WTC11 (cell line): ENCODE measurements at regions not wholly inside any gene's neighbourhood (a gene's known extent, or its start where the extent isn't known, plus 50 kb on each side); places are given as distances from the start of the nearest gene placed in this dataset.

Source experiments
- AR ChIP-seq: fragments of 250-450 bp; sonication (Bioruptor Pico); IDR thresholded peaks from 2 replicates; pipeline ENCODE4 v1.9.0; 2021; ENCODE audit warnings: mild to moderate bottlenecking
- ARID4B ChIP-seq: sonication (generic); formaldehyde crosslinking; IDR thresholded peaks from 2 replicates; pipeline ENCODE4 v1.8.0; 2023; ENCODE audit warnings: missing genetic modification reagents, mild to moderate bottlenecking, borderline replicate concordance
- CTCF ChIP-seq: fragments of 200-600 bp; IDR thresholded peaks from 2 replicates; pipeline ENCODE4 v1.8.0; 2022; ENCODE audit warnings: antibody characterized with exemption
- E2F1 ChIP-seq: sonication (generic); formaldehyde crosslinking; IDR thresholded peaks from 2 replicates; pipeline ENCODE4 v1.8.0; 2022; ENCODE audit warnings: mild to moderate bottlenecking, missing genetic modification reagents
- E2F4 ChIP-seq: sonication (generic); formaldehyde crosslinking; IDR thresholded peaks from 2 replicates; pipeline ENCODE4 v1.8.1; 2022; ENCODE audit warnings: low read depth, mild to moderate bottlenecking, moderate library complexity, missing genetic modification reagents, borderline replicate concordance
- FOXK1 ChIP-seq: sonication (generic); formaldehyde crosslinking; IDR thresholded peaks from 2 replicates; pipeline ENCODE4 v1.8.0; 2022; ENCODE audit warnings: mild to moderate bottlenecking, moderate library complexity, missing genetic modification reagents
- GABPB1 ChIP-seq: sonication (generic); formaldehyde crosslinking; IDR thresholded peaks from 2 replicates; pipeline ENCODE4 v1.8.1; 2023; ENCODE audit warnings: mild to moderate bottlenecking, missing genetic modification reagents
- HMGA2 ChIP-seq: fragments of 250-450 bp; sonication (Bioruptor Pico); IDR thresholded peaks from 2 replicates; pipeline ENCODE4 v1.4.0; 2021; ENCODE audit warnings: mild to moderate bottlenecking, moderate library complexity
- MYBL2 ChIP-seq: sonication (generic); formaldehyde crosslinking; IDR thresholded peaks from 2 replicates; pipeline ENCODE4 v1.8.1; 2023; ENCODE audit warnings: mild to moderate bottlenecking, moderate library complexity, missing genetic modification reagents
- PREB ChIP-seq: sonication (generic); formaldehyde crosslinking; IDR thresholded peaks from 2 replicates; pipeline ENCODE4 v1.8.1; 2022; ENCODE audit warnings: mild to moderate bottlenecking, missing genetic modification reagents, moderate library complexity, borderline replicate concordance
- ZNF138 ChIP-seq: sonication (generic); formaldehyde crosslinking; conservative IDR thresholded peaks from 2 replicates; pipeline ENCODE4 v1.8.1; 2022; ENCODE audit warnings: mild to moderate bottlenecking, moderate library complexity, missing genetic modification reagents
- ZNF425 ChIP-seq: fragments of 250-450 bp; sonication (Bioruptor Pico); conservative IDR thresholded peaks from 2 replicates; pipeline ENCODE4 v1.9.0; 2021; ENCODE audit warnings: mild to moderate bottlenecking
- ZNF671 ChIP-seq: fragments of 250-450 bp; sonication (Bioruptor Pico); IDR thresholded peaks from 2 replicates; pipeline ENCODE4 v1.8.0; 2021; ENCODE audit warnings: mild to moderate bottlenecking
- TF ChIP-seq, protein P1 (sequence below): fragments of 250-450 bp; sonication (Bioruptor Pico); IDR thresholded peaks from 2 replicates; pipeline ENCODE4 v1.9.0; 2021; ENCODE audit warnings: mild to moderate bottlenecking, borderline replicate concordance
- TF ChIP-seq, protein P2 (sequence below): sonication (generic); formaldehyde crosslinking; IDR thresholded peaks from 2 replicates; pipeline ENCODE4 v1.8.1; 2022; ENCODE audit warnings: mild to moderate bottlenecking, moderate library complexity, missing genetic modification reagents

DNA sequence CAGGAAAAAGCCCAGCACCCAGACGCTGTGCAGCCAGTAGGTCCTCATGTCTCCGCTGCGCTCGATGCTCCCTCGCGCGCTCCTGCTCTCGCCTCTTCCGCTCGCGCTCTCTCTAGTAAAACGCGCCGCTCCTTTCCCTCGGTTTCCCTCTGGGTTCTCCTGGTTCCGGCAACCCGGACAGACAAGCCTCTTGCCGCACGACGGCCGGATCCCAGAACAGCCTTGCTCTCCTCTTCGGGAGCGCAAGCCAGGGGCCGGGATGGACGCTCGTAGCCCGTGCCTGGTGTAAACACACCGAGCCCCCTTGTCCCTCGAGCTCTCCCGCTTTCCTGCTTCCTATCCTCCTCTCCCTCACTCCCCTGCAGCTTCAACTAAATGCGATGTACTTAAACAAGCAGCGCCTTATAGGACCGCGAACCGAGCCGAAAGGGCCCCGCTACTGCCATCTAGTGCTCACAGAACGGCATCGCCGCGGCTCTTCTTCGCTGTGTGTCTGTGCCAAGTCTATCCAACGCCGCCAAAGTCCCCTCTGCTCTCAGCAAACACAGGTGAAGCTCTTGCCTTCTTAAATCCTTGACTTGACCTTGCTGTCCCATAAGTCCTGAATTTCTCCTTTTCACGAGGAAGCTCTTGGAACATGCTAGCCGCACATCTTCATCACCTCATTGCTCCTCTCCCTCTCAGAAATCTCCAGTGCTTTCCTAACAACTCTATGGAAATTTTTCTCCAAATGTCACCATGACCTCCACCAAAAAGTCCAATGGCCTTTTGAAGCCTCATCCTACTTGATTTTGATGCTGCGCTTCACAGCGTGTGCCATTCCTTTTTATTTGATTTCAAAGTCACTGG lies 1037.2 kb downstream of the IGSF11 start (continued):
- TF ChIP-seq, protein P1, sequence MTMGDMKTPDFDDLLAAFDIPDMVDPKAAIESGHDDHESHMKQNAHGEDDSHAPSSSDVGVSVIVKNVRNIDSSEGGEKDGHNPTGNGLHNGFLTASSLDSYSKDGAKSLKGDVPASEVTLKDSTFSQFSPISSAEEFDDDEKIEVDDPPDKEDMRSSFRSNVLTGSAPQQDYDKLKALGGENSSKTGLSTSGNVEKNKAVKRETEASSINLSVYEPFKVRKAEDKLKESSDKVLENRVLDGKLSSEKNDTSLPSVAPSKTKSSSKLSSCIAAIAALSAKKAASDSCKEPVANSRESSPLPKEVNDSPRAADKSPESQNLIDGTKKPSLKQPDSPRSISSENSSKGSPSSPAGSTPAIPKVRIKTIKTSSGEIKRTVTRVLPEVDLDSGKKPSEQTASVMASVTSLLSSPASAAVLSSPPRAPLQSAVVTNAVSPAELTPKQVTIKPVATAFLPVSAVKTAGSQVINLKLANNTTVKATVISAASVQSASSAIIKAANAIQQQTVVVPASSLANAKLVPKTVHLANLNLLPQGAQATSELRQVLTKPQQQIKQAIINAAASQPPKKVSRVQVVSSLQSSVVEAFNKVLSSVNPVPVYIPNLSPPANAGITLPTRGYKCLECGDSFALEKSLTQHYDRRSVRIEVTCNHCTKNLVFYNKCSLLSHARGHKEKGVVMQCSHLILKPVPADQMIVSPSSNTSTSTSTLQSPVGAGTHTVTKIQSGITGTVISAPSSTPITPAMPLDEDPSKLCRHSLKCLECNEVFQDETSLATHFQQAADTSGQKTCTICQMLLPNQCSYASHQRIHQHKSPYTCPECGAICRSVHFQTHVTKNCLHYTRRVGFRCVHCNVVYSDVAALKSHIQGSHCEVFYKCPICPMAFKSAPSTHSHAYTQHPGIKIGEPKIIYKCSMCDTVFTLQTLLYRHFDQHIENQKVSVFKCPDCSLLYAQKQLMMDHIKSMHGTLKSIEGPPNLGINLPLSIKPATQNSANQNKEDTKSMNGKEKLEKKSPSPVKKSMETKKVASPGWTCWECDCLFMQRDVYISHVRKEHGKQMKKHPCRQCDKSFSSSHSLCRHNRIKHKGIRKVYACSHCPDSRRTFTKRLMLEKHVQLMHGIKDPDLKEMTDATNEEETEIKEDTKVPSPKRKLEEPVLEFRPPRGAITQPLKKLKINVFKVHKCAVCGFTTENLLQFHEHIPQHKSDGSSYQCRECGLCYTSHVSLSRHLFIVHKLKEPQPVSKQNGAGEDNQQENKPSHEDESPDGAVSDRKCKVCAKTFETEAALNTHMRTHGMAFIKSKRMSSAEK (CRISPR knock-in tag) = no peak
- TF ChIP-seq ZNF425 (no peak), CTCF (peak; percentile 65), AR (no peak), PREB (CRISPR knock-in tag) (no peak), ARID4B (peak; percentile 67; the same call in 1 of the 2 replicates), FOXK1 (CRISPR knock-in tag) (peak; percentile 37; the same call in 1 of the 2 replicates), HMGA2 (CRISPR knock-in tag) (no peak), E2F1 (no peak), ZNF671 (CRISPR knock-in tag) (no peak), ZNF138 (CRISPR knock-in tag) (peak; percentile 8; the same call in 1 of the 2 replicates), E2F4 (CRISPR knock-in tag) (no peak), MYBL2 (CRISPR knock-in tag) (no peak), GABPB1 (no peak)
- TF ChIP-seq, protein P2, sequence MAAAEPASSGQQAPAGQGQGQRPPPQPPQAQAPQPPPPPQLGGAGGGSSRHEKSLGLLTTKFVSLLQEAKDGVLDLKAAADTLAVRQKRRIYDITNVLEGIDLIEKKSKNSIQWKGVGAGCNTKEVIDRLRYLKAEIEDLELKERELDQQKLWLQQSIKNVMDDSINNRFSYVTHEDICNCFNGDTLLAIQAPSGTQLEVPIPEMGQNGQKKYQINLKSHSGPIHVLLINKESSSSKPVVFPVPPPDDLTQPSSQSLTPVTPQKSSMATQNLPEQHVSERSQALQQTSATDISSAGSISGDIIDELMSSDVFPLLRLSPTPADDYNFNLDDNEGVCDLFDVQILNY (CRISPR knock-in tag) = no peak
